Panc1 (cell line): ENCODE measurements at regions not wholly inside any gene's neighbourhood (a gene's known extent, or its start where the extent isn't known, plus 50 kb on each side); places are given as distances from the start of the nearest gene placed in this dataset.

Experiments
- ATAC-seq: fragments of 200-7000 bp; cut with Tn5 transposase; 2 replicates; pipeline ENCODE4 v1.9.1; 2020; ENCODE audit warnings: mild to moderate bottlenecking, moderate library complexity
- BruUV-seq: library from RNA; stranded (reverse); fragments of 400-500 nt; replicated peaks from 2 replicates; lab custom pipeline; 2021; lab: Mats Ljungman, UMichigan
- CTCF ChIA-PET: fragments of 300-600 bp; sonication (Branson Sonifier 250); formaldehyde crosslinking; loops from one replicate; lab custom pipeline; 2022; ENCODE audit warnings: antibody characterized with exemption; lab: Charles Lee
- POLR2A ChIA-PET: fragments of 300-600 bp; sonication (Branson Sonifier 250); formaldehyde crosslinking; loops from one replicate; lab custom pipeline; 2022; ENCODE audit warnings: antibody characterized with exemption; lab: Charles Lee
- DNase-seq: peaks from one replicate; pipeline ENCODE4 v3.0.0-alpha.2; 2010; ENCODE audit warnings: low read depth, low spot score
- H3K27ac ChIP-seq: 2 replicates; pipeline ENCODE4 v1.5.1; 2011; ENCODE audit warnings: mild to moderate bottlenecking, low read length, inconsistent platforms
- H3K27me3 ChIP-seq: fragments of 200-500 bp; sonication (Bioruptor generic); 2 replicates; pipeline ENCODE4 v1.6.0; 2014; ENCODE audit warnings: low read length, inconsistent platforms; ENCODE audit not compliant: control insufficient read depth, insufficient read depth
- H3K36me3 ChIP-seq: fragments of 200-500 bp; sonication (Bioruptor generic); 2 replicates; pipeline ENCODE4 v1.5.1; 2014; ENCODE audit warnings: inconsistent platforms, mild to moderate bottlenecking, low read length, moderate library complexity; ENCODE audit not compliant: control insufficient read depth, insufficient read depth
- H3K4me1 ChIP-seq: 2 replicates; pipeline ENCODE4 v1.5.1; 2011; ENCODE audit warnings: inconsistent platforms, mild to moderate bottlenecking, low read length, moderate library complexity; ENCODE audit not compliant: control insufficient read depth, insufficient read depth
- H3K4me3 ChIP-seq, 2 experiments: 2 replicates each; pipeline ENCODE4 v1.5.1; 2011 to 2012; ENCODE audit warnings: low read depth in 2 of 2, low read length in 2 of 2, mild to moderate bottlenecking in 2 of 2, inconsistent platforms in 1 of 2, moderate library complexity in 1 of 2
- H3K9me3 ChIP-seq: fragments of 200-500 bp; sonication (Bioruptor generic); 2 replicates; pipeline ENCODE4 v1.5.1; 2014; ENCODE audit warnings: low read depth, mild to moderate bottlenecking, inconsistent platforms, low read length, moderate library complexity; ENCODE audit not compliant: control insufficient read depth, insufficient read depth
- POLR2AphosphoS5 ChIP-seq: IDR thresholded peaks from 2 replicates; pipeline ENCODE4 v1.6.1; 2012; ENCODE audit warnings: mild to moderate bottlenecking, low read depth, low read length, moderate library complexity
- SIN3A ChIP-seq: IDR thresholded peaks from 2 replicates; pipeline ENCODE4 v1.6.1; 2012; ENCODE audit warnings: low read depth, mild to moderate bottlenecking, low read length, moderate library complexity, borderline replicate concordance; ENCODE audit not compliant: insufficient read depth
- TCF7L2 ChIP-seq: IDR thresholded peaks from 2 replicates; pipeline ENCODE4 v1.6.1; 2011; ENCODE audit warnings: mild to moderate bottlenecking, low read depth, low read length, inconsistent platforms
- in situ Hi-C: cut with HindIII; loops from 2 replicates; pipeline ENCODE4 v1.10.0; 2016; ENCODE audit warnings: low sequenced_read_pairs, low pct_unique_long_range_greater_than_20kb
- intact Hi-C: fragments of 100-400 bp; cut with micrococcal nuclease; formaldehyde crosslinking; loops from one replicate; pipeline ENCODE4 v1.10.0; 2022; ENCODE audit not compliant: unreplicated experiment
- TF ChIP-seq, protein P1 (sequence below): fragments of 450-650 bp; IDR thresholded peaks from 2 replicates; pipeline ENCODE4 v1.5.1; 2017; ENCODE audit warnings: mild to moderate bottlenecking
- TF ChIP-seq, protein P2 (sequence below), 2 experiments: IDR thresholded peaks; 2 replicates each; pipeline ENCODE4 v1.6.1; 2011 to 2012; ENCODE audit warnings: low read depth in 2 of 2, control low read depth in 1 of 2, low read length in 1 of 2, mild to moderate bottlenecking in 1 of 2, moderate library complexity in 1 of 2; ENCODE audit not compliant: insufficient read depth in 1 of 2

DNA sequence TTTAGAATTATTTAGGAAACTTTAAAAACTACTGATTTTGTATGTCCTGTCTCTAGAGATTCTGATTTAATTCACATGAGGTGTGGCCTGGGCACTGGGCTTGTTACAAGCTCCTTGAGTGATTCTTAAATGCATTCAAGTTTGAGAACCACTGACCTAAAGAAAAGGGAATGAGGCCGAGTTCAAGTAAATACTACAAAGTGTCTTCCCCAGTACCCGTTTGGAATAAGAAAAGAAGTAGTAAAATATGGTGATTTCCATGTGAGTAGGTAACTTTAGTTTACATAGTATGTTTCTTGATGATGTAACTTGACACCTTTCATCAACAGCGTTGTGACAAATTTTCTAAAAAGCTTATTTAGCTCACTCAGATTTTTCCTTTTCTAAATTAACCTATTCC is 1022.9 kb upstream of the NRXN1 start:
- TF ChIP-seq TCF7L2, result no peak
- TF ChIP-seq, protein P1, sequence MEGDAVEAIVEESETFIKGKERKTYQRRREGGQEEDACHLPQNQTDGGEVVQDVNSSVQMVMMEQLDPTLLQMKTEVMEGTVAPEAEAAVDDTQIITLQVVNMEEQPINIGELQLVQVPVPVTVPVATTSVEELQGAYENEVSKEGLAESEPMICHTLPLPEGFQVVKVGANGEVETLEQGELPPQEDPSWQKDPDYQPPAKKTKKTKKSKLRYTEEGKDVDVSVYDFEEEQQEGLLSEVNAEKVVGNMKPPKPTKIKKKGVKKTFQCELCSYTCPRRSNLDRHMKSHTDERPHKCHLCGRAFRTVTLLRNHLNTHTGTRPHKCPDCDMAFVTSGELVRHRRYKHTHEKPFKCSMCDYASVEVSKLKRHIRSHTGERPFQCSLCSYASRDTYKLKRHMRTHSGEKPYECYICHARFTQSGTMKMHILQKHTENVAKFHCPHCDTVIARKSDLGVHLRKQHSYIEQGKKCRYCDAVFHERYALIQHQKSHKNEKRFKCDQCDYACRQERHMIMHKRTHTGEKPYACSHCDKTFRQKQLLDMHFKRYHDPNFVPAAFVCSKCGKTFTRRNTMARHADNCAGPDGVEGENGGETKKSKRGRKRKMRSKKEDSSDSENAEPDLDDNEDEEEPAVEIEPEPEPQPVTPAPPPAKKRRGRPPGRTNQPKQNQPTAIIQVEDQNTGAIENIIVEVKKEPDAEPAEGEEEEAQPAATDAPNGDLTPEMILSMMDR, result no peak
- TF ChIP-seq, protein P2, sequence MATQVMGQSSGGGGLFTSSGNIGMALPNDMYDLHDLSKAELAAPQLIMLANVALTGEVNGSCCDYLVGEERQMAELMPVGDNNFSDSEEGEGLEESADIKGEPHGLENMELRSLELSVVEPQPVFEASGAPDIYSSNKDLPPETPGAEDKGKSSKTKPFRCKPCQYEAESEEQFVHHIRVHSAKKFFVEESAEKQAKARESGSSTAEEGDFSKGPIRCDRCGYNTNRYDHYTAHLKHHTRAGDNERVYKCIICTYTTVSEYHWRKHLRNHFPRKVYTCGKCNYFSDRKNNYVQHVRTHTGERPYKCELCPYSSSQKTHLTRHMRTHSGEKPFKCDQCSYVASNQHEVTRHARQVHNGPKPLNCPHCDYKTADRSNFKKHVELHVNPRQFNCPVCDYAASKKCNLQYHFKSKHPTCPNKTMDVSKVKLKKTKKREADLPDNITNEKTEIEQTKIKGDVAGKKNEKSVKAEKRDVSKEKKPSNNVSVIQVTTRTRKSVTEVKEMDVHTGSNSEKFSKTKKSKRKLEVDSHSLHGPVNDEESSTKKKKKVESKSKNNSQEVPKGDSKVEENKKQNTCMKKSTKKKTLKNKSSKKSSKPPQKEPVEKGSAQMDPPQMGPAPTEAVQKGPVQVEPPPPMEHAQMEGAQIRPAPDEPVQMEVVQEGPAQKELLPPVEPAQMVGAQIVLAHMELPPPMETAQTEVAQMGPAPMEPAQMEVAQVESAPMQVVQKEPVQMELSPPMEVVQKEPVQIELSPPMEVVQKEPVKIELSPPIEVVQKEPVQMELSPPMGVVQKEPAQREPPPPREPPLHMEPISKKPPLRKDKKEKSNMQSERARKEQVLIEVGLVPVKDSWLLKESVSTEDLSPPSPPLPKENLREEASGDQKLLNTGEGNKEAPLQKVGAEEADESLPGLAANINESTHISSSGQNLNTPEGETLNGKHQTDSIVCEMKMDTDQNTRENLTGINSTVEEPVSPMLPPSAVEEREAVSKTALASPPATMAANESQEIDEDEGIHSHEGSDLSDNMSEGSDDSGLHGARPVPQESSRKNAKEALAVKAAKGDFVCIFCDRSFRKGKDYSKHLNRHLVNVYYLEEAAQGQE (IDR thresholded peaks at IDR 0.05; ENCODE audit: insufficient read depth in 1 of 2, low read depth in 2 of 2, low read length in 1 of 2), result no peak
- H3K9me3 ChIP-seq, result no peaks in the 10 kb centered on the region
- ChIA-PET POLR2A (no interaction called here), CTCF (no interaction called here)
- no peak overlapping the region for H3K4me3 ChIP-seq
- no peak for ATAC-seq
- intact Hi-C loops, result no loop called here
- in situ Hi-C loops, result no loop called here
- H3K27me3 ChIP-seq, result no peaks in the 10 kb centered on the region
- H3K27ac ChIP-seq, result no peak overlapping the region
- H3K4me1 ChIP-seq, result no peaks in the 10 kb centered on the region
- H3K36me3 ChIP-seq, result no peaks in the 10 kb centered on the region
- no TSS peak for BruUV-seq
- DNase-seq, result no peak

DNA sequence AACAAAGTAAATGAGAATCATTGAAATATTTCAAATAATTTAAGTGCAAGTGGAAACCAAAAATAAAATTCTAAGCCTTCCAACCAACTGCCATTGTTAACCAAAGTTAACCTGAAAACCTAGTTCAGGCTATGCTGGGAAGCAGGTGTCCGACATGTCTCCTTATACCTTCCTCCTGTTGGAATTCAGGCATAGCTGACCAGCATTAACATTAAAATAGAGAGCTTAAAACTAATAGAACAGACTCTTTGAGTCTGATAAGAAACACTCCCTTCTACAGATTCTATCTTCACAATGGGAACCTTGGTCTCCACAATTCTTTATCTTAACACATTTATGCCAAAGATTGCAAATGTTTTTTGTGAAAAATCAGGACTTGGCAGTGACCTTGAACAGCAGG is 1004.9 kb upstream of the NRXN1 start:
- H3K9me3 ChIP-seq, result no peaks in the 10 kb centered on the region
- no peak overlapping the region for H3K27ac ChIP-seq
- DNase-seq (no peak), ATAC-seq (no peak)
- no peaks in the 10 kb centered on the region for H3K4me1 ChIP-seq
- TF ChIP-seq, protein P1, result no peak
- no peak for TF ChIP-seq TCF7L2
- no peak for TF ChIP-seq POLR2AphosphoS5
- no peak for TF ChIP-seq SIN3A
- TF ChIP-seq, protein P2 (IDR thresholded peaks at IDR 0.05; ENCODE audit: insufficient read depth in 1 of 2, low read depth in 2 of 2, low read length in 1 of 2), result no peak
- BruUV-seq, result no TSS peak
- H3K4me3 ChIP-seq, result no peak overlapping the region
- ChIA-PET POLR2A (no interaction called here), CTCF (no interaction called here)
- H3K27me3 ChIP-seq, result no peaks in the 10 kb centered on the region
- H3K36me3 ChIP-seq, result no peaks in the 10 kb centered on the region
- in situ Hi-C loops (no loop called here), intact Hi-C loops (no loop called here)
